ENCODE measurements at regions not wholly inside any gene's neighbourhood (a gene's known extent, or its start where the extent isn't known, plus 50 kb on each side); places are given as distances from the start of the nearest gene placed in this dataset.

DNA sequence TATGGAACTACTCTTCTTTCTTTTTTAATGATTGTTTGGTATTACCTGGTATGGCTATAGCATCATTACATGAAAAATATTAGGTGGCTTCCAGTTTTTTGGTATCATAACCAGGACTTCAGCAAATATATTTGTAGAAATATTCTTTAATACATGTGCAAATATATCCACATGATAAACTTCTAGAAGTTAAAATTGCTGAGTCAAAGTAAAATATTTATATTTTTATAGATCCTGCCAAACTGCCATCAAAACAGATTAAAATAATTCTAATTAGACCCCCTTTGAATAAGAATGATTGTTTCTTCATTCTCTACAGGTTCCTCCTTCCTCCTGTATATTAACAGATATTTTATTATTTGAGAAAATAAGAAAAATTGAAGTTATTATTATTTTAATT, 708.5 kb upstream of the INTU start:
- TF ChIP-seq EZH2 (IDR thresholded peaks at IDR 0.05; ENCODE audit: insufficient read depth, poor library complexity, severe bottlenecking) (no peak), EZH2phosphoT487 (IDR thresholded peaks at IDR 0.05; ENCODE audit: insufficient read depth, low read depth) (no peak)

Measured in GM23248 (cell line).